ENCODE measurements at regions not wholly inside any gene's neighbourhood (a gene's known extent, or its start where the extent isn't known, plus 50 kb on each side); places are given as distances from the start of the nearest gene placed in this dataset.

DNA sequence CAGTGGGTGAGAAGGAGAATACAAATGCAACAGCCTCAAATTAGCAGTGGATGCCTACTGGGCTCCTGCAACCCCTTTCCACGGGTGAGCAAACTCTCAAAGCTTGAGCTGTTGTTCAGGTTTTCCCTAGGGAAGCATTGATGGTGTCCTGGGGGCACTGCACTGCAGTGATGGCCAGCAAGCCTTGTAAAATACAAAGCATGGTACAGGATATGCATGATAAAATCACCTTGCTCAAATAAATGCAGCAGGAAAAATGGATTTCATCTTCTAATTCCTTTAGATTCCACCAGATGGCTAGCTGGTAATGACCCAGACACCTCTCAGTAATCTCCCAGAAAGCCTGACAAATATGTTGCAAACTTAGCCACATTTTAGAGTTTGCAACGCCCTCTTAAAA is 698.2 kb downstream of the TRIB2 start:
- TF ChIP-seq POLR2A (IDR thresholded peaks at IDR 0.05) (no peak), EP300 (IDR thresholded peaks at IDR 0.05) (no peak)
- TF ChIP-seq, protein P1, sequence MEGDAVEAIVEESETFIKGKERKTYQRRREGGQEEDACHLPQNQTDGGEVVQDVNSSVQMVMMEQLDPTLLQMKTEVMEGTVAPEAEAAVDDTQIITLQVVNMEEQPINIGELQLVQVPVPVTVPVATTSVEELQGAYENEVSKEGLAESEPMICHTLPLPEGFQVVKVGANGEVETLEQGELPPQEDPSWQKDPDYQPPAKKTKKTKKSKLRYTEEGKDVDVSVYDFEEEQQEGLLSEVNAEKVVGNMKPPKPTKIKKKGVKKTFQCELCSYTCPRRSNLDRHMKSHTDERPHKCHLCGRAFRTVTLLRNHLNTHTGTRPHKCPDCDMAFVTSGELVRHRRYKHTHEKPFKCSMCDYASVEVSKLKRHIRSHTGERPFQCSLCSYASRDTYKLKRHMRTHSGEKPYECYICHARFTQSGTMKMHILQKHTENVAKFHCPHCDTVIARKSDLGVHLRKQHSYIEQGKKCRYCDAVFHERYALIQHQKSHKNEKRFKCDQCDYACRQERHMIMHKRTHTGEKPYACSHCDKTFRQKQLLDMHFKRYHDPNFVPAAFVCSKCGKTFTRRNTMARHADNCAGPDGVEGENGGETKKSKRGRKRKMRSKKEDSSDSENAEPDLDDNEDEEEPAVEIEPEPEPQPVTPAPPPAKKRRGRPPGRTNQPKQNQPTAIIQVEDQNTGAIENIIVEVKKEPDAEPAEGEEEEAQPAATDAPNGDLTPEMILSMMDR (IDR thresholded peaks at IDR 0.05), result no peak

All from tibial nerve (tissue), 4 donors.